GM21619 (cell line): ENCODE measurements at regions not wholly inside any gene's neighbourhood (a gene's known extent, or its start where the extent isn't known, plus 50 kb on each side); places are given as distances from the start of the nearest gene placed in this dataset.

Experiments
- ATAC-seq: cut with Tn5 transposase; IDR thresholded peaks from one replicate; pipeline ENCODE4 v1.9.1; 2021; ENCODE audit not compliant: unreplicated experiment

GRCh38 chr7:45235905-45236304, 78.3 kb downstream of the RAMP3 start:
- no peak for ATAC-seq

- ATAC-seq: no peak
These were observed 79.1 kb downstream of the RAMP3 start for GRCh38 chr7:45236666-45237065.

GRCh38 chr7:45237788-45238461, 80.3 kb downstream of the RAMP3 start:
- no peak for ATAC-seq

- ATAC-seq: no peak
These were observed 81.2 kb downstream of the RAMP3 start for GRCh38 chr7:45238806-45239205.

- ATAC-seq: no peak
These were observed 81.9 kb downstream of the RAMP3 start for GRCh38 chr7:45239486-45239885.

- no peak for ATAC-seq
These were observed 82.7 kb downstream of the RAMP3 start for GRCh38 chr7:45240273-45240771.

- no peak for ATAC-seq
These were observed 83.3 kb downstream of the RAMP3 start for GRCh38 chr7:45240926-45241325.

GRCh38 chr7:45241339-45242109, 83.9 kb downstream of the RAMP3 start:
- no peak for ATAC-seq

GRCh38 chr7:45242261-45242660, 84.7 kb downstream of the RAMP3 start:
- no peak for ATAC-seq

- ATAC-seq: no peak
These were observed 85.1 kb downstream of the RAMP3 start for GRCh38 chr7:45242698-45243097.

- ATAC-seq: no peak
These were observed 87.4 kb downstream of the RAMP3 start for GRCh38 chr7:45244981-45245380.

- ATAC-seq: no peak
These were observed 88.7 kb downstream of the RAMP3 start for GRCh38 chr7:45246339-45246738.

- no peak for ATAC-seq
These were observed 94.7 kb downstream of the RAMP3 start for GRCh38 chr7:45252248-45252647.

GRCh38 chr7:45252857-45253256, 95.3 kb downstream of the RAMP3 start:
- ATAC-seq: no peak

- ATAC-seq: no peak
These were observed 95.8 kb downstream of the RAMP3 start for GRCh38 chr7:45253368-45253767.

GRCh38 chr7:45255187-45255586, 97.6 kb downstream of the RAMP3 start:
- ATAC-seq: no peak

- no peak for ATAC-seq
These were observed 98.7 kb downstream of the RAMP3 start for GRCh38 chr7:45256309-45256708.

GRCh38 chr7:45256775-45257174, 99.2 kb downstream of the RAMP3 start:
- ATAC-seq: no peak

GRCh38 chr7:45257284-45257683, 99.7 kb downstream of the RAMP3 start:
- ATAC-seq: no peak

GRCh38 chr7:45258533-45259226, 101.1 kb downstream of the RAMP3 start:
- peak; percentile 51 for ATAC-seq

GRCh38 chr7:45259227-45259596, 101.6 kb downstream of the RAMP3 start:
- no peak for ATAC-seq
